ENCODE measurements at regions not wholly inside any gene's neighbourhood (a gene's known extent, or its start where the extent isn't known, plus 50 kb on each side); places are given as distances from the start of the nearest gene placed in this dataset.

DNA sequence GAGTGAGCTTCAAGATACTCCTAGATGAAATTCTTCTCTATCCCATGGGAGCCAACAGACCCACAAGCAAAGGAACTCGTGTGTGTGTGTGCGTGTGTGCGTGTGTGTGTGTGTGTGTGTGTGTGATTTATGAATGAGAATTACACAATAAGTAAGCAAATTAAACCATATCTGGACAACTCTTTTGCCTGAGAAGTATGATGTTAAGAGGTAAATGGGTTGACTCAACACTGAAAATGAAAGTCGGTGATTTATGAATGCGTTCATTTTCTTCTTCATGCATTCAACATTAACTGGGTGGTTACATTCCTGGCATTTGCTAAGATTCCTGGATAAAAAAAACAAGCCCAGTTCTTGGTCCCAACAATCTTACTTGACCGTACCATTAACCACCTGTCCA lies 171.3 kb upstream of the ZNF462 start:
- TF ChIP-seq NFRKB (IDR thresholded peaks at IDR 0.05) (no peak), ZNF384 (IDR thresholded peaks at IDR 0.05) (no peak), SP1 (IDR thresholded peaks at IDR 0.05) (no peak), BHLHE40 (IDR thresholded peaks at IDR 0.05; ENCODE audit: borderline replicate concordance) (no peak), SUZ12 (IDR thresholded peaks at IDR 0.05) (no peak)
